NOMO-1 (cell line): ENCODE measurements at regions not wholly inside any gene's neighbourhood (a gene's known extent, or its start where the extent isn't known, plus 50 kb on each side); places are given as distances from the start of the nearest gene placed in this dataset.
"Not testable (repeated sequence)": the region's sequence is repeated elsewhere in the genome, so short reads cannot be mapped to it uniquely, and the experiment has no call there.

ENCODE experiments used
- DNase-seq, 2 experiments: peaks; one replicate each; lab custom pipeline; 2025; ENCODE audit not compliant: unreplicated experiment in 2 of 2; lab: John Stamatoyannopoulos, UW

- DNase-seq, result not testable (repeated sequence)
Observed at GRCh38 chr16:29173371-29174305, 188.8 kb downstream of the LAT start.

GRCh38 chr16:29172098-29172724, 187.4 kb downstream of the LAT start:
- not testable (repeated sequence) for DNase-seq

GRCh38 chr16:29171296-29171695, 186.4 kb downstream of the LAT start:
- not testable (repeated sequence) for DNase-seq

GRCh38 chr16:29170393-29171119, 185.7 kb downstream of the LAT start:
- not testable (repeated sequence) for DNase-seq

- DNase-seq, result not testable (repeated sequence)
Observed at GRCh38 chr16:29169295-29169994, 184.6 kb downstream of the LAT start.

- DNase-seq, result not testable (repeated sequence)
Observed at GRCh38 chr16:29168515-29169259, 183.8 kb downstream of the LAT start.

GRCh38 chr16:29164442-29165089, 179.7 kb downstream of the LAT start:
- not testable (repeated sequence) for DNase-seq

- not testable (repeated sequence) for DNase-seq
Observed at GRCh38 chr16:29160171-29160570, 175.3 kb downstream of the LAT start.

- not testable (repeated sequence) for DNase-seq
Observed at GRCh38 chr16:29159603-29160002, 174.8 kb downstream of the LAT start.

- DNase-seq, result no peak
Observed at GRCh38 chr16:29158785-29159184, 173.9 kb downstream of the LAT start.

GRCh38 chr16:29158031-29158784, 173.4 kb downstream of the LAT start:
- DNase-seq, result not testable (repeated sequence)

- peak; percentile 88 to 95 for DNase-seq
Observed at GRCh38 chr16:29157051-29157923, 172.4 kb downstream of the LAT start.

- peak in 1 of 2 experiments; percentile 12 for DNase-seq
Observed at GRCh38 chr16:29156511-29156910, 171.7 kb downstream of the LAT start.

- not testable (repeated sequence) for DNase-seq
Observed at GRCh38 chr16:29155866-29156200, 171.0 kb downstream of the LAT start.

GRCh38 chr16:29155131-29155865, 170.4 kb downstream of the LAT start:
- DNase-seq, result not testable (repeated sequence)

GRCh38 chr16:29154676-29155121, 169.8 kb downstream of the LAT start:
- no peak for DNase-seq

- no peak for DNase-seq
Observed at GRCh38 chr16:29154088-29154487, 169.2 kb downstream of the LAT start.
